GM12864 (cell line): ENCODE measurements at regions not wholly inside any gene's neighbourhood (a gene's known extent, or its start where the extent isn't known, plus 50 kb on each side); places are given as distances from the start of the nearest gene placed in this dataset.

Experiments used
- DNase-seq: peaks from one replicate; pipeline ENCODE4 v3.0.0-alpha.2; 2011; ENCODE audit warnings: low read depth
- H3K4me3 ChIP-seq: 2 replicates; pipeline ENCODE4 v1.5.1; 2011; ENCODE audit warnings: mild to moderate bottlenecking, low read depth, low read length, control low read depth
- TF ChIP-seq, protein P1 (sequence below): IDR thresholded peaks from 2 replicates; pipeline ENCODE4 v1.5.1; 2011; ENCODE audit warnings: low read depth, mild to moderate bottlenecking, moderate library complexity, low read length, control low read depth, inconsistent platforms; ENCODE audit errors: missing control alignments

DNA sequence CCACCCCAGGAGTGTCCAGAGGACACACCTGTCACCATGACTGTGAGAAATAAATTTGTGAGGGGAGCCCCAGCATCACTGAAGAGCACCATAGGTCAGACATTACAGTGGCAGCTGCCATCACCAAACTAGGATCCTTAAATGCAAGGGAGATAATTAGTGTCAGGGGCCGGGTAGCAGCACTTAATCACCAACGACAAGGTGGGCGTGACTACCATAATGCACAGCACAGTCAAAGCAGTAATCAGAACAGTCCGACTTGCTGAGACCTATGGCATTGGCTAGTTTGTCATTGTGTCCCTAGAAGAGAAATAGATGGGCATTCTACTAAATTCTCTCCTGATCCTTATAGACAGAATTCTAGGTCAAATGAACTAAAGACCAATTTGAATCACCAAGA, 856.7 kb upstream of the GOT2 start:
- H3K4me3 ChIP-seq, result no peak overlapping the region
- no peak for DNase-seq
- TF ChIP-seq, protein P1, sequence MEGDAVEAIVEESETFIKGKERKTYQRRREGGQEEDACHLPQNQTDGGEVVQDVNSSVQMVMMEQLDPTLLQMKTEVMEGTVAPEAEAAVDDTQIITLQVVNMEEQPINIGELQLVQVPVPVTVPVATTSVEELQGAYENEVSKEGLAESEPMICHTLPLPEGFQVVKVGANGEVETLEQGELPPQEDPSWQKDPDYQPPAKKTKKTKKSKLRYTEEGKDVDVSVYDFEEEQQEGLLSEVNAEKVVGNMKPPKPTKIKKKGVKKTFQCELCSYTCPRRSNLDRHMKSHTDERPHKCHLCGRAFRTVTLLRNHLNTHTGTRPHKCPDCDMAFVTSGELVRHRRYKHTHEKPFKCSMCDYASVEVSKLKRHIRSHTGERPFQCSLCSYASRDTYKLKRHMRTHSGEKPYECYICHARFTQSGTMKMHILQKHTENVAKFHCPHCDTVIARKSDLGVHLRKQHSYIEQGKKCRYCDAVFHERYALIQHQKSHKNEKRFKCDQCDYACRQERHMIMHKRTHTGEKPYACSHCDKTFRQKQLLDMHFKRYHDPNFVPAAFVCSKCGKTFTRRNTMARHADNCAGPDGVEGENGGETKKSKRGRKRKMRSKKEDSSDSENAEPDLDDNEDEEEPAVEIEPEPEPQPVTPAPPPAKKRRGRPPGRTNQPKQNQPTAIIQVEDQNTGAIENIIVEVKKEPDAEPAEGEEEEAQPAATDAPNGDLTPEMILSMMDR, result no peak

DNA sequence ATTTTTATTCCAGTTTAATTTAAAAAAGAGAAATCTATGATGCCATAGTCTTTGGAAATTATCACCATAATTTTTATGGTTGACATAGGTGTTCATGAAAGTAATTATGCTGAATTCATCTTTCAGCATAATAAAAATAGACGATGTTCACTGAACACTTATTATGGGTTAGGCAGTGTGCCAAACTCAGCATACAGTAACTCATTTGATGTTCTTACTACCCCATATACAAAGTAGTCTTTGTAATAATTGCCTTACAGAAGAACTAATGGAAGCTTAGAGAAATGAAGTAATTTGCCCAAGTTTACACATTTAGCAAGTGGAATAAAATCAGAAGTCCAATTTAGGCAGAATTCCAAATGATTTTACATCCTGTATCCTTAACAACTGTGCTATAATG, 852.2 kb upstream of the GOT2 start:
- no peak for DNase-seq
- TF ChIP-seq, protein P1, result no peak

DNA sequence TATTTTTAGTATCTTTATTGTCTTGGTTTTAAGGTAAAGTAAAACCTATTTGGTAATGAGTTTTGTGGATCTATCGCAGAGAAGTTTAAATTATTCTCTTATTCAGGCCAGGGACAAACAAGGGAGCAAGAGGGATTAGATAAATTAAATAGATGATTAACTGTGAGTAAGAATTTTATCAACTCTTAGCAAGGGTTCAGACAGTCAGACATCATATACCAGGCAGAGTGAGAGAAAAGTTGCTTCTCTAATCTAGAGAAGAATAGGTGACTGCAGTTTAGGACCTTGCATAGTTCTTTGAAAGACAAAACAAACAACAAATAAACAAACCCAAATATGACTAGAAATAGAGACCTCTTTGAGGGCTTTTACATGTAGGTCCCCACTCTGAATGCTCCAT, 840.2 kb upstream of the GOT2 start:
- no peak overlapping the region for H3K4me3 ChIP-seq
- no peak for DNase-seq
- TF ChIP-seq, protein P1, result no peak

More for the DNA sequence above, 852.2 kb upstream of the GOT2 start:
- H3K4me3 ChIP-seq, result no peak overlapping the region

DNA sequence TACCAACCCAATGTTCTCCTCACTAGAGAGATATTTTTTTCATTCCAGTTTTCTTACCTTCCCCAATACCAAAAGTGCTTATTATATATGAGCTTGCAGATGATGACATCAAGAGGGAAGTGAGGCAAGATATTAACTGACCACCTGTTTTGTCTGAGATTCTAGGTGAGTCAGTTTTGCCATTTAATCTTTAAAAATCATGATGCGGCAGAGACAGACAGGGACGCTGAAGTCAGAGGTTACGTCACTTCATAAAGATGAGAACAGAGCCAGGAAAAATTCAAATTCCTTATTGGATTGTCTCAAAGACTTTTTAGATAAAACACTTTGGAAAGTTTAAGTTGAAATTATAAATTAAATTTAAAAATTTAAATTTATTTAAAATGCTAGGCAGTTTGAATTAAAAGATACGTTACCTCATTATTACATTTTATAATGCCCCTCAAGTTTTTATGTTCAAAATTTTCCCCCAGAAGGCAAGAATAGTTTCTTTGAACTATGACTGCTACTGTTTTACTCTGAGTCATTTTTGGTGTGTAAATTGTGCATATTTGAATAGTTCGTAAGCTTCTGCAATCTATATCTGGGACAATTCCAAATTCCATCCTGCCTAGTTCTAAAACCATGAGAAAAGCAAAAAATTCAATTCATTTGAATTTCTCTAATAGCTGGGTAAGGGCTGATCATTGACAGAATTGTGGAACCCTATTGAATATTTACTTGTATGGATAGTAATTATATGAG, 839.6 kb upstream of the GOT2 start:
- no peak for DNase-seq

DNA sequence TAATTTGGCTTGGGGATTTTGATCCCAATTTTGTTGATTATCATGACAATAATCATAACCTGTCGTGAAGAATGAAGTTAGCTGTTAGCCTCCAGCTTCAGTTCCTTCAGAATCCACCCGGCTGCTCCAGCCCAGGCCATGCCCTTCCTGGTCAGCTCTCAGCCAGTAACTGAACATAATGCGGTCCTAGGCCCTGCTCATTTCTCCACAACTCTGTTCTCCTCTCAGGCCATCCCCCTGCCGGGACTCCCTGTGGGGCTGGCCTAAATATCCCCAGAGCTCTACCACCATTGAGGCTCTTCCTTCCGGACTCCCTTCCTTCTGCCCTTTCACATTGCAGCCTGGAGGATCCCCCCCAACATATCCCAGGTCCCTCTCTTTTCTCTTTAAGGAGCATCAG, 833.4 kb upstream of the GOT2 start:
- no peak for DNase-seq
- H3K4me3 ChIP-seq, result no peak overlapping the region
- TF ChIP-seq, protein P1, result no peak

More for the DNA sequence above, 839.6 kb upstream of the GOT2 start:
- TF ChIP-seq, protein P1, result no peak
- H3K4me3 ChIP-seq, result no peak overlapping the region

DNA sequence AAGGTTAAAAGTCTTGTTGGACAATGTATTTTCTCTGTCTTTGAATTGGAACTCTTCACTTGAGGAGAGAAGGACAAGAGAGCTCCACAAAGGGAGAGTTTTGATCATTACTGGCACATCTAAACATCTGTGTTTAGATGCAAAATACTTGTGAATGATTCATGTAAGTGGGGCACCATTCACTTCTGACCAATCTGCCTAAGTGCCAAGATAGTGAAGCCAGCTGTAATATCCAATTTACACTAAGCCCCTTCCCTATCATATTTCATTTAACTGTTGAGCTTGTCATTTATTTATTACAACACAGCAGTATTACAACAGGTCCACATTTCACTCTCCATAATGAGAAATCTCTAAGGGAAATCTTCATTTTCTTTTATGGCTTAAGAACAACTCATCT, 832.3 kb upstream of the GOT2 start:
- H3K4me3 ChIP-seq, result no peak overlapping the region
- TF ChIP-seq, protein P1, result no peak

DNA sequence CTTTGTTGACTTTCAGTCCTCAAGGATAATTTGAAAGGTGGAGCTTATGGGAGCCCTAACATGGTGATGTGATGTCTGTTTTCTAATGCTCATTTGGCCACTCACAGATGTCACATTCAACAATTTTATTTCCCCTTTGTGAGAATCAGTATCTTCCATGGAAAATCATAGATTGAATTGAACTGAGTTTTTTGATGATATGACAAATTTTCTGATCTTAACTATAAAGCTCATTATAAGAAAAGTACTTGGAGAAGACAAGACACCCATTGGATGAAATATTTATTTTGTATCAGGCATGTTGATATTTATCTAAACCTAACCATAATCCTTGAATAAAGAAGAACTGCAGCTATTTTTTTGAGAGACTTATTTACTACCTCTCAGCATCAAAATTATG, 824.6 kb upstream of the GOT2 start:
- TF ChIP-seq, protein P1, result no peak
- H3K4me3 ChIP-seq, result no peak overlapping the region
- DNase-seq, result no peak

More for the DNA sequence above, 832.3 kb upstream of the GOT2 start:
- DNase-seq, result no peak
